Heart left ventricle (tissue), 16 donors: ENCODE measurements at regions not wholly inside any gene's neighbourhood (a gene's known extent, or its start where the extent isn't known, plus 50 kb on each side); places are given as distances from the start of the nearest gene placed in this dataset.

ENCODE experiments used
- ATAC-seq, 4 donors: fragments of 200-7000 bp; cut with Tn5 transposase; one replicate each; pipeline ENCODE4 v1.9.1; 2020 to 2022; ENCODE audit warnings: moderate library complexity in 4 of 4, mild to moderate bottlenecking in 3 of 4, moderate number of reproducible peaks in 1 of 4
- DNase-seq, 5 donors: peaks; one replicate each; pipeline ENCODE4 v3.0.0-alpha.2; 2020
- H3K27ac ChIP-seq, 12 donors: fragments of 200-600 bp; sonication (generic) in 4 of 12; one replicate each; pipeline versions ENCODE4 v1.5.0 to v1.8.0; 2016 to 2022; ENCODE audit warnings: mild to moderate bottlenecking in 2 of 12
- H3K27me3 ChIP-seq, 9 donors: fragments of 200-600 bp; sonication (generic) in 2 of 9; one replicate each; pipeline versions ENCODE4 v1.5.1 to v1.8.0; 2016 to 2022; ENCODE audit warnings: mild to moderate bottlenecking in 3 of 9
- H3K36me3 ChIP-seq, 9 donors: fragments of 200-600 bp; sonication (generic) in 2 of 9; one replicate each; pipeline versions ENCODE4 v1.5.0 to v1.8.0; 2018 to 2022; ENCODE audit warnings: mild to moderate bottlenecking in 2 of 9
- H3K4me1 ChIP-seq, 12 donors: fragments of 200-600 bp; sonication (generic) in 4 of 12; one replicate each; pipeline versions ENCODE4 v1.5.0 to v1.8.0; 2016 to 2022; ENCODE audit warnings: mild to moderate bottlenecking in 3 of 12
- H3K4me3 ChIP-seq, 12 donors: fragments of 200-600 bp; sonication (generic) in 4 of 12; one replicate each; pipeline versions ENCODE4 v1.5.0 to v1.8.0; 2017 to 2022; ENCODE audit warnings: mild to moderate bottlenecking in 9 of 12, moderate library complexity in 4 of 12
- H3K9me3 ChIP-seq, 12 donors: fragments of 200-600 bp; sonication (generic) in 4 of 12; one replicate each; pipeline versions ENCODE4 v1.5.0 to v1.8.0; 2016 to 2022; ENCODE audit warnings: mild to moderate bottlenecking in 1 of 12
- CTCF ChIP-seq, 12 donors: fragments of 200-600 bp; sonication (generic) in 4 of 12; IDR thresholded peaks; one replicate each; pipeline versions ENCODE4 v1.5.0 to v1.8.0; 2018 to 2022; ENCODE audit warnings: antibody characterized with exemption in 12 of 12, mild to moderate bottlenecking in 5 of 12
- POLR2A ChIP-seq, 2 donors: fragments of 450-650 bp; IDR thresholded peaks; one replicate each; pipeline ENCODE4 v1.6.1; 2017; ENCODE audit warnings: antibody characterized with exemption in 2 of 2, mild to moderate bottlenecking in 2 of 2, moderate library complexity in 2 of 2
- WGBS, 4 donors: extraction: QIAGEN DNeasy Blood & Tissue Kit in 2 of 4; methylation state at CpG; one replicate each; pipeline versions ENCODE4 v1.1.5 to v1.1.7; 2013 to 2018; 5-methylcytosine and 5-hydroxymethylcytosine counted together
- intact Hi-C, 10 donors: fragments of 100-400 bp; cut with DNase I; formaldehyde crosslinking; loops; one replicate each; pipeline versions ENCODE4 v1.11.1 to v1.14.2; 2022
- donor health status: ischemic (EF 13 %, LVEDD 7.1; RV severe dilation, severe dysfunction).
- donor health status: healthy with polysubstance abuse.
- donor health status: DM: no; HTN: yes; CAD: no.
- donor health status: DM: no; HTN: no; CAD: no.
- donor health status: ischemic (EF 25% LVEDD 6.9; RV normal size, moderate dysfunction).
- donor health status: ischemic (EF 25% LVEDD 5.7; RV mildly dilated, moderate dysfunction).
- donor health status: healthy.
- donor health status: DM: yes; HTN: yes; CAD: no.
- donor health status: ischemic (EF 35%, LVEDD 5.7; RV mildly dilated, moderate dysfunction).
- donor health status: nonischemic (EF 11% LVEDD 7.7; RV severe dilation, severe dysfunction).
- donor health status: DM: yes; HTN: yes; CAD: no.
- donor health status: PGD.
- donor health status: ischemic (EF 29% LVEDD 5.4; RV normal size, mild dysfunction).
- donor health status: nonischemic (EF 23%, LVEDD 6.1; RV moderate dilation, normal function).

DNA sequence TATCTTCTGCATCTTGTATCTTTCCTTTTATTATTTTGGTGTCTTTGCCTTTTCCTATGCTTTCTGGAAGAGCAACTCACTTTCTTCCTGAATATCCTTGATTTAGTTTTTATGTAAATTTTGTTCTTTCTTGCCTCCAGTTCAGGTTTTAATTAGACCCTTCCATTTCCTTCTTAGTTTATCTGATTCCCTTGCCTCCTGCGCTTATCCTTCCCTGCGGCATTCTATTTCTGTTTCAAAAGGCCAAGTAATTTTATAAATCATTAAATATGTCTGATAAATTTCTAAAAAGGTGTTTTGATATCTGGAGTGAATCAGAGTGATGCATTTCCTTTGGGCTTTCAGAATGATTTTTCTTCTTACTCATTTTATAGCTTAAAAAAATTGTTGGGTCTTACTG is 167.7 kb upstream of the WDR11 start:
- H3K4me1 ChIP-seq: no peaks in the 10 kb centered on the region
- DNase-seq: no peak
- no peaks in the 10 kb centered on the region for H3K36me3 ChIP-seq
- 77 to 82% (median 77%) methylated on average over 2 of the region's 2 CpGs for WGBS, 4 donors
- TF ChIP-seq POLR2A (IDR thresholded peaks at IDR 0.05) (no peak), CTCF (IDR thresholded peaks at IDR 0.05) (no peak)
- no peak overlapping the region for H3K27ac ChIP-seq
- H3K4me3 ChIP-seq: no peak overlapping the region
- H3K27me3 ChIP-seq: no peaks in the 10 kb centered on the region
- intact Hi-C loops: no loop called here
- no peak for ATAC-seq
- peaks cover 0 to 10% (median 0%) of the 10 kb centered on the region in 12 donors for H3K9me3 ChIP-seq

DNA sequence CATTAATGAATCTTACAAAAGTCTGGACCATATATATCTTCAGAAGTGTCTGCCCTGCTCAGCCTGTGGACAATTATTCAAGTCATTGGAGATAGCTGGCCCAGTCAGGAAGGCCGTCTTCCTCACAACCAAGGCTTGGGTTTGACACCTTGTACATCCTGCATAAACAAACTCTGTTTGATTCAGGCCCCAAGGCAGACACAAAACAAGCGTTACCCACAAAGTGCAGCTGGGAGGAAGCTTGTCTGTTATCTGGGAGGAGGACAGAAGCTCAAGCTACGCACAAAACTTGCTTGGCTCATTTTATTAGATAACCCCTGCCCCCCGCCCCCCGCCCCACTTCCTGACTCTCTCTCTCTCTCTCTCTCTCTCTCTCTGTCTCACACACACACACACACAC is 166.9 kb upstream of the WDR11 start:
- DNase-seq: no peak
- intact Hi-C loops: no loop called here
- H3K27me3 ChIP-seq: no peaks in the 10 kb centered on the region
- H3K4me1 ChIP-seq: no peaks in the 10 kb centered on the region
- no peaks in the 10 kb centered on the region for H3K36me3 ChIP-seq
- TF ChIP-seq CTCF (IDR thresholded peaks at IDR 0.05) (no peak), POLR2A (IDR thresholded peaks at IDR 0.05) (no peak)
- no peak overlapping the region for H3K27ac ChIP-seq
- H3K9me3 ChIP-seq: peaks cover 0 to 4% (median 0%) of the 10 kb centered on the region in 12 donors
- no peak overlapping the region for H3K4me3 ChIP-seq
- 7 to 14% (median 10%) methylated on average over 3 to 5 of the region's 5 CpGs for WGBS, 4 donors
- ATAC-seq: no peak

GRCh38 chr10:120685136-120685535 is 166.0 kb upstream of the WDR11 start:
- TF ChIP-seq POLR2A (IDR thresholded peaks at IDR 0.05) (no peak), CTCF (IDR thresholded peaks at IDR 0.05) (no peak)
- H3K36me3 ChIP-seq: no peaks in the 10 kb centered on the region
- intact Hi-C loops: no loop called here
- no peak overlapping the region for H3K27ac ChIP-seq
- no peaks in the 10 kb centered on the region for H3K9me3 ChIP-seq
- DNase-seq: no peak
- no peaks in the 10 kb centered on the region for H3K4me1 ChIP-seq
- no peaks in the 10 kb centered on the region for H3K27me3 ChIP-seq
- H3K4me3 ChIP-seq: no peak overlapping the region
- WGBS, 4 donors: 28 to 44% (median 37%) methylated on average over 4 of the region's 4 CpGs
- ATAC-seq: no peak

DNA sequence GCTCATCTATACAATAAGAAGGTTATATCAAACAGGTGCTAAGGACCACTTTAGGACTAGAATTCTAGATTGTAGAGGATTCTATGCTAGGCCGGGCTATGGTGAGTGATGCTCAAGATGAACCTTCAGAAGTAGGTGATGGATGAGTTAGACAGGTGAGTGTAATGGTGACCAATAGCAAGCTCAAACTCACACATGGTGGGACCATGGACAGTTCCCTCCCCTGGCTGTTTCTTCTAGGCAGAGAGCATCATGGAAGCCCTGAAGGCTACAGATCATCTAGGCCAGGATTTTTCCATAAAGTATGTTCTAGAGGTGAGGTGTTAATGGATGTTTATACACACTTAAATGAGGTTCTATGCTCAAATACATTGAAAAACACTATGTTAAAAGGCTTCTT is 162.2 kb upstream of the WDR11 start:
- no peak for DNase-seq
- Histone ChIP-seq H3K27ac (no peak overlapping the region), H3K27me3 (no peaks in the 10 kb centered on the region), H3K9me3 (peaks cover 0 to 6% (median 0%) of the 10 kb centered on the region in 12 donors), H3K36me3 (no peaks in the 10 kb centered on the region), H3K4me1 (no peaks in the 10 kb centered on the region), H3K4me3 (no peak overlapping the region)
- 88 to 95% (median 91%) methylated on average over 1 of the region's 1 CpG for WGBS, 4 donors
- intact Hi-C loops: no loop called here
- TF ChIP-seq CTCF (IDR thresholded peaks at IDR 0.05): no peak
- ATAC-seq: no peak
